Keratinocyte (primary cell): ENCODE measurements at regions not wholly inside any gene's neighbourhood (a gene's known extent, or its start where the extent isn't known, plus 50 kb on each side); places are given as distances from the start of the nearest gene placed in this dataset.

Experiments
- DNase-seq: peaks from one replicate; pipeline ENCODE4 v3.0.0-alpha.2; 2011; ENCODE audit warnings: low read depth, missing footprints, low spot score
- FAIRE-seq: peaks from 2 replicates; lab custom pipeline; 2011; peaks lifted over from hg19 to GRCh38; lab: Jason Lieb, UNC
- H2AFZ ChIP-seq: 2 replicates; pipeline ENCODE4 v1.6.0; 2012; ENCODE audit warnings: low read length, control low read depth, inconsistent platforms; ENCODE audit not compliant: control insufficient read depth
- H3K27ac ChIP-seq: 2 replicates; pipeline ENCODE4 v1.5.1; 2011; ENCODE audit warnings: low read length; ENCODE audit not compliant: control insufficient read depth, insufficient read depth
- H3K27me3 ChIP-seq: 3 replicates; pipeline ENCODE4 v1.6.0; 2011; ENCODE audit warnings: low read length; ENCODE audit not compliant: control insufficient read depth, insufficient read depth; ENCODE audit errors: extremely low read depth
- H3K36me3 ChIP-seq, 2 experiments: 2 replicates in 1 of 2; 3 replicates in 1 of 2; pipeline ENCODE4 v1.5.1; 2011; ENCODE audit warnings: low read length in 2 of 2, mild to moderate bottlenecking in 1 of 2; ENCODE audit not compliant: control insufficient read depth in 2 of 2, insufficient read depth in 2 of 2; ENCODE audit errors: extremely low read depth in 1 of 2
- H3K4me1 ChIP-seq: 3 replicates; pipeline ENCODE4 v1.5.1; 2011; ENCODE audit warnings: low read length; ENCODE audit not compliant: control insufficient read depth, insufficient read depth; ENCODE audit errors: extremely low read depth
- H3K4me2 ChIP-seq: 3 replicates; pipeline ENCODE4 v1.6.0; 2011; ENCODE audit warnings: low read depth, low read length; ENCODE audit not compliant: control insufficient read depth, insufficient read depth; ENCODE audit errors: extremely low read depth
- H3K4me3 ChIP-seq, 3 experiments: fragments of 200-600 bp in 1 of 3; sonication (generic) in 1 of 3; 2 replicates in 2 of 3; 3 replicates in 1 of 3; pipeline ENCODE4 v1.5.1; 2011 to 2016; ENCODE audit warnings: low read length in 3 of 3, mild to moderate bottlenecking in 3 of 3, control low read depth in 2 of 3, inconsistent platforms in 1 of 3, low read depth in 1 of 3, mixed read lengths in 1 of 3, mixed run types in 1 of 3, moderate library complexity in 1 of 3; ENCODE audit not compliant: control insufficient read depth in 2 of 3, insufficient read depth in 2 of 3; ENCODE audit errors: extremely low read depth in 1 of 3
- H3K79me2 ChIP-seq: 2 replicates; pipeline ENCODE4 v1.6.0; 2012; ENCODE audit warnings: low read length; ENCODE audit not compliant: control insufficient read depth, insufficient read depth
- H3K9ac ChIP-seq: 3 replicates; pipeline ENCODE4 v1.6.0; 2011; ENCODE audit warnings: low read length; ENCODE audit not compliant: control insufficient read depth, insufficient read depth; ENCODE audit errors: extremely low read depth
- H3K9me1 ChIP-seq: 3 replicates; pipeline ENCODE4 v1.6.0; 2011; ENCODE audit warnings: low read length; ENCODE audit not compliant: control insufficient read depth, insufficient read depth; ENCODE audit errors: extremely low read depth
- H3K9me3 ChIP-seq: 2 replicates; pipeline ENCODE4 v1.5.1; 2012; ENCODE audit warnings: low read depth, low read length; ENCODE audit not compliant: control insufficient read depth
- H4K20me1 ChIP-seq: 3 replicates; pipeline ENCODE4 v1.6.0; 2011; ENCODE audit warnings: low read length; ENCODE audit not compliant: control insufficient read depth, insufficient read depth; ENCODE audit errors: extremely low read depth
- CTCF ChIP-seq, 3 experiments: IDR thresholded peaks in 1 of 3; conservative IDR thresholded peaks in 1 of 3; optimal IDR thresholded peaks in 1 of 3; 2 replicates in 2 of 3; 3 replicates in 1 of 3; pipeline versions ENCODE3 to v1.5.1; 2011; ENCODE audit warnings: low read length in 3 of 3, mild to moderate bottlenecking in 3 of 3, moderate library complexity in 2 of 3, control low read depth in 1 of 3, inconsistent platforms in 1 of 3; ENCODE audit not compliant: insufficient read depth in 2 of 3; ENCODE audit errors: extremely low read depth in 1 of 3
- EZH2 ChIP-seq: IDR thresholded peaks from one replicate; pipeline ENCODE4 v1.6.1; 2012; ENCODE audit warnings: inconsistent platforms, mild to moderate bottlenecking, low read length, moderate library complexity
- dilution Hi-C: fragments of 300-500 bp; cut with MboI; formaldehyde crosslinking; loops from one replicate; pipeline ENCODE4 v1.7.0; 2020; ENCODE audit warnings: low sequenced_read_pairs; ENCODE audit not compliant: extremely low pct_ligation_motif_present

GRCh38 chr5:155504606-155505005 is 491.1 kb downstream of the KIF4B start:
- dilution Hi-C loops = no loop called here
- H3K79me2 ChIP-seq = no peaks in the 10 kb centered on the region
- TF ChIP-seq EZH2 (no peak), CTCF (optimal IDR thresholded peaks at IDR 0.05 in 1 of 3, IDR thresholded peaks at IDR 0.05 in 1 of 3, conservative IDR thresholded peaks at IDR 0.05 in 1 of 3; ENCODE audit: extremely low read depth in 1 of 3, insufficient read depth in 2 of 3, low read length in 3 of 3) (no peak)

GRCh38 chr5:155507363-155507762 is 493.8 kb downstream of the KIF4B start:
- no peak for TF ChIP-seq CTCF (optimal IDR thresholded peaks at IDR 0.05 in 1 of 3, IDR thresholded peaks at IDR 0.05 in 1 of 3, conservative IDR thresholded peaks at IDR 0.05 in 1 of 3; ENCODE audit: extremely low read depth in 1 of 3, insufficient read depth in 2 of 3, low read length in 3 of 3)
- no peak for TF ChIP-seq EZH2
- Histone ChIP-seq H3K4me1 (no peaks in the 10 kb centered on the region), H3K9ac (no peak overlapping the region), H3K27me3 (no peaks in the 10 kb centered on the region), H3K4me3 (no peak overlapping the region), H3K9me3 (no peaks in the 10 kb centered on the region), H3K27ac (no peak overlapping the region), H3K9me1 (no peaks in the 10 kb centered on the region), H2AFZ (no peak overlapping the region), H3K4me2 (no peak overlapping the region), H3K36me3 (no peaks in the 10 kb centered on the region), H4K20me1 (no peaks in the 10 kb centered on the region), H3K79me2 (no peaks in the 10 kb centered on the region)
- dilution Hi-C loops = no loop called here
- no peak for FAIRE-seq
- DNase-seq = no peak

More at GRCh38 chr5:155504606-155505005, 491.1 kb downstream of the KIF4B start:
- H4K20me1 ChIP-seq = no peaks in the 10 kb centered on the region
- no peaks in the 10 kb centered on the region for H3K27me3 ChIP-seq
- no peak overlapping the region for H3K4me3 ChIP-seq
- H2AFZ ChIP-seq = no peak overlapping the region
- no peaks in the 10 kb centered on the region for H3K9me3 ChIP-seq
- no peak overlapping the region for H3K4me2 ChIP-seq
- DNase-seq (no peak), FAIRE-seq (no peak)
- no peaks in the 10 kb centered on the region for H3K9me1 ChIP-seq
- H3K36me3 ChIP-seq = no peaks in the 10 kb centered on the region
- no peak overlapping the region for H3K9ac ChIP-seq
- H3K4me1 ChIP-seq = no peaks in the 10 kb centered on the region
- no peak overlapping the region for H3K27ac ChIP-seq
